ENCODE measurements at regions not wholly inside any gene's neighbourhood (a gene's known extent, or its start where the extent isn't known, plus 50 kb on each side); places are given as distances from the start of the nearest gene placed in this dataset.

GRCh38 chr1:59079434-59080140 lies 217.3 kb upstream of the FGGY start:
- DNase-seq (ENCODE audit: low read depth, low spot score) = no peak
- CTCF ChIA-PET = no interaction called here
- H3K27ac ChIP-seq (ENCODE audit: low read depth, low read length) = no peak overlapping the region

GRCh38 chr1:59081181-59081580 lies 215.7 kb upstream of the FGGY start:
- no peak overlapping the region for H3K27ac ChIP-seq (ENCODE audit: low read depth, low read length)
- H3K27me3 ChIP-seq (ENCODE audit: control insufficient read depth, insufficient read depth, low read length) = no peaks in the 10 kb centered on the region
- no peak overlapping the region for H3K4me3 ChIP-seq (ENCODE audit: low read depth, low read length)
- DNase-seq (ENCODE audit: low read depth, low spot score) = no peak
- no peak for TF ChIP-seq CTCF (IDR thresholded peaks at IDR 0.05; ENCODE audit: low read depth, low read length)
- CTCF ChIA-PET = no interaction called here
- no peaks in the 10 kb centered on the region for H3K9me3 ChIP-seq (ENCODE audit: control insufficient read depth, insufficient read depth, low read length)
- POLR2A ChIA-PET = no interaction called here

More at GRCh38 chr1:59079434-59080140, 217.3 kb upstream of the FGGY start:
- TF ChIP-seq CTCF (IDR thresholded peaks at IDR 0.05; ENCODE audit: low read depth, low read length) = no peak
- Histone ChIP-seq H3K27me3 (ENCODE audit: control insufficient read depth, insufficient read depth, low read length) (no peaks in the 10 kb centered on the region), H3K4me3 (ENCODE audit: low read depth, low read length) (no peak overlapping the region), H3K9me3 (ENCODE audit: control insufficient read depth, insufficient read depth, low read length) (no peaks in the 10 kb centered on the region)
- POLR2A ChIA-PET = no interaction called here

GRCh38 chr1:59081795-59082194 lies 215.1 kb upstream of the FGGY start:
- CTCF ChIA-PET = no interaction called here
- POLR2A ChIA-PET = no interaction called here
- Histone ChIP-seq H3K9me3 (ENCODE audit: control insufficient read depth, insufficient read depth, low read length) (no peaks in the 10 kb centered on the region), H3K27me3 (ENCODE audit: control insufficient read depth, insufficient read depth, low read length) (no peaks in the 10 kb centered on the region), H3K4me3 (ENCODE audit: low read depth, low read length) (no peak overlapping the region), H3K27ac (ENCODE audit: low read depth, low read length) (no peak overlapping the region)
- DNase-seq (ENCODE audit: low read depth, low spot score) = no peak
- TF ChIP-seq CTCF (IDR thresholded peaks at IDR 0.05; ENCODE audit: low read depth, low read length) = no peak

- CTCF ChIA-PET = interaction anchor here (1.4 to 1.6 kb wide), 2 partner anchors 38 to 615 kb away, joined by 3 to 5 read pairs; no protein-coding TSS in a partner anchor
- H3K27ac ChIP-seq (ENCODE audit: low read depth, low read length) = peak overlapping the region; percentile 55
- no peak overlapping the region for H3K4me3 ChIP-seq (ENCODE audit: low read depth, low read length)
- H3K9me3 ChIP-seq (ENCODE audit: control insufficient read depth, insufficient read depth, low read length) = no peaks in the 10 kb centered on the region
- no peaks in the 10 kb centered on the region for H3K27me3 ChIP-seq (ENCODE audit: control insufficient read depth, insufficient read depth, low read length)
- no peak for TF ChIP-seq CTCF (IDR thresholded peaks at IDR 0.05; ENCODE audit: low read depth, low read length)
- DNase-seq (ENCODE audit: low read depth, low spot score) = no peak
- POLR2A ChIA-PET = no interaction called here
These were observed 212.7 kb upstream of the FGGY start for GRCh38 chr1:59083946-59084865.

- Histone ChIP-seq H3K27me3 (ENCODE audit: control insufficient read depth, insufficient read depth, low read length) (no peaks in the 10 kb centered on the region), H3K9me3 (ENCODE audit: control insufficient read depth, insufficient read depth, low read length) (peaks cover 2% of the 10 kb centered on the region; the same call in 1 of the 2 replicates), H3K27ac (ENCODE audit: low read depth, low read length) (no peak overlapping the region), H3K4me3 (ENCODE audit: low read depth, low read length) (no peak overlapping the region)
- no peak for DNase-seq (ENCODE audit: low read depth, low spot score)
- no peak for TF ChIP-seq CTCF (IDR thresholded peaks at IDR 0.05; ENCODE audit: low read depth, low read length)
- ChIA-PET CTCF (no interaction called here), POLR2A (no interaction called here)
These were observed 211.8 kb upstream of the FGGY start for GRCh38 chr1:59085101-59085500.

Measured in AG04450 (cell line).